MM.1S (cell line): ENCODE measurements at regions not wholly inside any gene's neighbourhood (a gene's known extent, or its start where the extent isn't known, plus 50 kb on each side); places are given as distances from the start of the nearest gene placed in this dataset.
"Not testable (repeated sequence)": the region's sequence is repeated elsewhere in the genome, so short reads cannot be mapped to it uniquely, and the experiment has no call there.

Source experiments
- DNase-seq: peaks from one replicate; pipeline ENCODE4 v3.0.0-alpha.2; 2015
- H2AFZ ChIP-seq: fragments of 300-600 bp; sonication (generic); 2 replicates; pipeline ENCODE4 v1.6.0; 2016; ENCODE audit warnings: antibody characterized with exemption, low read length
- H3F3A ChIP-seq: fragments of 300-600 bp; sonication (generic); 2 replicates; pipeline ENCODE4 v1.6.1; 2016; ENCODE audit warnings: mild to moderate bottlenecking, antibody characterized with exemption, low read length, moderate library complexity, mixed read lengths; ENCODE audit not compliant: insufficient read depth
- H3K27ac ChIP-seq: fragments of 300-600 bp; sonication (generic); 2 replicates; pipeline ENCODE4 v1.5.1; 2016; ENCODE audit warnings: mild to moderate bottlenecking, low read length
- H3K27me3 ChIP-seq: fragments of 300-600 bp; sonication (generic); replicated peaks from 2 replicates; pipeline ENCODE4 v1.6.0; 2016; ENCODE audit warnings: low read length; ENCODE audit not compliant: insufficient read depth
- H3K36me3 ChIP-seq: fragments of 300-600 bp; sonication (generic); replicated peaks from 2 replicates; pipeline ENCODE4 v1.6.1; 2016; ENCODE audit warnings: mild to moderate bottlenecking, low read length, mixed read lengths; ENCODE audit not compliant: insufficient read depth
- H3K4me1 ChIP-seq: fragments of 300-600 bp; sonication (generic); 2 replicates; pipeline ENCODE4 v1.6.1; 2016; ENCODE audit warnings: low read length, mixed read lengths
- H3K4me2 ChIP-seq: fragments of 300-600 bp; sonication (generic); 2 replicates; pipeline ENCODE4 v1.6.0; 2016; ENCODE audit warnings: low read depth, low read length
- H3K4me3 ChIP-seq: fragments of 300-600 bp; sonication (generic); 2 replicates; pipeline ENCODE4 v1.5.1; 2016; ENCODE audit warnings: low read length, mixed read lengths
- H3K79me2 ChIP-seq: fragments of 300-600 bp; sonication (generic); 2 replicates; pipeline ENCODE4 v1.6.1; 2016; ENCODE audit warnings: mixed run types, low read length, mixed read lengths
- H3K9ac ChIP-seq: fragments of 300-600 bp; sonication (generic); 2 replicates; pipeline ENCODE4 v1.6.1; 2016; ENCODE audit warnings: low read length, mixed read lengths
- H3K9me2 ChIP-seq: fragments of 300-600 bp; sonication (generic); replicated peaks from 2 replicates; pipeline ENCODE4 v1.6.1; 2016; ENCODE audit warnings: mild to moderate bottlenecking, low read length, mixed read lengths; ENCODE audit not compliant: insufficient read depth
- H3K9me3 ChIP-seq: fragments of 300-600 bp; sonication (generic); replicated peaks from 2 replicates; pipeline ENCODE4 v1.6.1; 2016; ENCODE audit warnings: mild to moderate bottlenecking, low read length, mixed read lengths; ENCODE audit not compliant: insufficient read depth
- H4K20me1 ChIP-seq: fragments of 300-600 bp; sonication (generic); 2 replicates; pipeline ENCODE4 v1.6.1; 2016; ENCODE audit warnings: mild to moderate bottlenecking, low read length, moderate library complexity, mixed read lengths; ENCODE audit not compliant: insufficient read depth
- CTCF ChIP-seq: fragments of 300-600 bp; sonication (generic); IDR thresholded peaks from 2 replicates; pipeline ENCODE4 v1.5.1; 2016; ENCODE audit warnings: antibody characterized with exemption, low read length, mixed read lengths
- EZH2 ChIP-seq: fragments of 300-600 bp; sonication (generic); optimal IDR thresholded peaks from 2 replicates; pipeline ENCODE3; 2017; ENCODE audit warnings: low read depth, mild to moderate bottlenecking, antibody characterized with exemption, low read length, mixed read lengths
- EZH2phosphoT487 ChIP-seq: fragments of 300-600 bp; sonication (generic); IDR thresholded peaks from 2 replicates; pipeline ENCODE4 v1.6.1; 2018; ENCODE audit warnings: antibody characterized with exemption, low read length

GRCh38 chr6:72560721-72561593 is 60.9 kb upstream of the KCNQ5 start:
- TF ChIP-seq CTCF (no peak), EZH2 (no peak), EZH2phosphoT487 (no peak)
- Histone ChIP-seq H3K36me3 (no peaks in the 10 kb centered on the region), H3K9ac (no peak overlapping the region), H4K20me1 (no peaks in the 10 kb centered on the region), H3K27ac (no peak overlapping the region), H3K27me3 (no peaks in the 10 kb centered on the region), H3F3A (no peaks in the 10 kb centered on the region), H3K79me2 (no peaks in the 10 kb centered on the region), H3K9me3 (no peaks in the 10 kb centered on the region), H2AFZ (no peak overlapping the region), H3K4me2 (no peak overlapping the region), H3K4me3 (no peak overlapping the region), H3K9me2 (no peaks in the 10 kb centered on the region), H3K4me1 (no peaks in the 10 kb centered on the region)
- DNase-seq: no peak

GRCh38 chr6:72561629-72562028 is 60.2 kb upstream of the KCNQ5 start:
- Histone ChIP-seq H3K79me2 (no peaks in the 10 kb centered on the region), H2AFZ (no peak overlapping the region), H3K4me1 (no peaks in the 10 kb centered on the region), H3K27ac (no peak overlapping the region), H3K27me3 (no peaks in the 10 kb centered on the region), H3F3A (no peaks in the 10 kb centered on the region), H3K36me3 (no peaks in the 10 kb centered on the region), H3K9me3 (no peaks in the 10 kb centered on the region), H3K4me3 (no peak overlapping the region), H3K9ac (no peak overlapping the region), H3K9me2 (no peaks in the 10 kb centered on the region), H3K4me2 (no peak overlapping the region), H4K20me1 (no peaks in the 10 kb centered on the region)
- TF ChIP-seq EZH2 (no peak), CTCF (no peak), EZH2phosphoT487 (no peak)
- no peak for DNase-seq

GRCh38 chr6:72564231-72564630 is 57.6 kb upstream of the KCNQ5 start:
- Histone ChIP-seq H3K27ac (no peak overlapping the region), H3K4me2 (no peak overlapping the region), H2AFZ (no peak overlapping the region), H3K79me2 (no peaks in the 10 kb centered on the region), H3K36me3 (no peaks in the 10 kb centered on the region), H3K4me1 (no peaks in the 10 kb centered on the region), H3K9me2 (no peaks in the 10 kb centered on the region), H3K9ac (no peak overlapping the region), H3F3A (no peaks in the 10 kb centered on the region), H4K20me1 (no peaks in the 10 kb centered on the region), H3K4me3 (no peak overlapping the region), H3K9me3 (no peaks in the 10 kb centered on the region), H3K27me3 (no peaks in the 10 kb centered on the region)
- no peak for DNase-seq
- no peak for TF ChIP-seq CTCF
- TF ChIP-seq EZH2phosphoT487: no peak
- no peak for TF ChIP-seq EZH2

GRCh38 chr6:72571993-72572392 is 49.9 kb upstream of the KCNQ5 start:
- not testable (repeated sequence) for H3F3A ChIP-seq, H3K27me3 ChIP-seq, H3K4me3 ChIP-seq, H3K9ac ChIP-seq, H4K20me1 ChIP-seq, H3K4me2 ChIP-seq, H3K79me2 ChIP-seq, H3K27ac ChIP-seq, H2AFZ ChIP-seq, DNase-seq, H3K36me3 ChIP-seq, H3K9me2 ChIP-seq, H3K4me1 ChIP-seq, H3K9me3 ChIP-seq
